Activated CD4-positive, alpha-beta T cell treated with anti-CD3 and anti-CD28 coated beads, Interleukin-2, amount 10 ng/mL, durations not matched to agents 7 days and 5 days (primary cell): ENCODE measurements at regions not wholly inside any gene's neighbourhood (a gene's known extent, or its start where the extent isn't known, plus 50 kb on each side); places are given as distances from the start of the nearest gene placed in this dataset.

Experiments
- CTCF ChIA-PET: fragments of 350-600 bp; sonication (Branson Sonifier 250); formaldehyde crosslinking; loops from one replicate; lab custom pipeline; 2021; ENCODE audit warnings: antibody characterized with exemption; lab: Charles Lee
- POLR2A ChIA-PET: fragments of 350-600 bp; sonication (Branson Sonifier 250); formaldehyde crosslinking; loops from one replicate; lab custom pipeline; 2021; ENCODE audit warnings: antibody characterized with exemption; lab: Charles Lee
- DNase-seq: peaks from one replicate; pipeline ENCODE4 v3.0.0-alpha.2; 2020
- H3K27ac Mint-ChIP-seq: one replicate; pipeline ENCODE4 v1.8.0; 2021; ENCODE audit warnings: mild to moderate bottlenecking, moderate library complexity, mixed read lengths
- H3K27me3 Mint-ChIP-seq: one replicate; pipeline ENCODE4 v1.8.0; 2021; ENCODE audit warnings: mixed read lengths
- H3K36me3 Mint-ChIP-seq: one replicate; pipeline ENCODE4 v1.8.0; 2021; ENCODE audit warnings: low read depth, mixed read lengths
- H3K4me1 Mint-ChIP-seq: one replicate; pipeline ENCODE4 v1.8.0; 2021; ENCODE audit warnings: mixed read lengths
- H3K4me3 Mint-ChIP-seq: one replicate; pipeline ENCODE4 v1.8.0; 2021; ENCODE audit warnings: mild to moderate bottlenecking, moderate library complexity, mixed read lengths
- H3K9me3 Mint-ChIP-seq: one replicate; pipeline ENCODE4 v1.8.0; 2021; ENCODE audit warnings: mixed read lengths

- Mint-ChIP-seq H3K4me1 (no peaks in the 10 kb centered on the region), H3K9me3 (no peaks in the 10 kb centered on the region), H3K27ac (no peak overlapping the region), H3K27me3 (no peaks in the 10 kb centered on the region), H3K4me3 (no peak overlapping the region), H3K36me3 (no peaks in the 10 kb centered on the region)
- CTCF ChIA-PET = no interaction called here
- no peak for DNase-seq
- POLR2A ChIA-PET = no interaction called here
These were observed 427.9 kb downstream of the GALR1 start for GRCh38 chr18:77677536-77677935.

DNA sequence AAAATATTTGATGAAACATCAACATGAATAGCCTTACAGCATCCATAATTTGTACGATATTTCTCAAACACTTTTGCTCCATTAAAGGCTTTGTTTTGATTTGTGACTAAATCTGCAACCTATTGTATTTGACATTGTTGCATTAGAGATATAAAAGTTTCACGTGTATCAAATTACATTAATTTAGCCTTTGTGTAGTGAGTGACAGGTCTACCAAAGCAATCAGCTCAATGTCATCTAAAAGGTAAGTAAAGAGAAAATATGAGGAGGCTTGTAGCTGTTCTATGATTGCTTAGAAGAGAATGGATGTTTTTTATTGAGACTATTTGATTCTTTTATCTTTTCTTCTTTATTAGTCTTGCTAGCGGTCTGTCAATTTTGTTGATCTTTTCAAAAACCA, 430.2 kb downstream of the GALR1 start:
- no peak for DNase-seq

GRCh38 chr18:77700051-77700450, 450.4 kb downstream of the GALR1 start:
- no peak overlapping the region for H3K4me3 Mint-ChIP-seq
- CTCF ChIA-PET = no interaction called here
- H3K27ac Mint-ChIP-seq = no peak overlapping the region
- H3K27me3 Mint-ChIP-seq = peaks cover 11% of the 10 kb centered on the region
- no peaks in the 10 kb centered on the region for H3K36me3 Mint-ChIP-seq
- POLR2A ChIA-PET = no interaction called here
- DNase-seq = no peak
- H3K9me3 Mint-ChIP-seq = no peaks in the 10 kb centered on the region
- no peaks in the 10 kb centered on the region for H3K4me1 Mint-ChIP-seq

More for the DNA sequence above, 430.2 kb downstream of the GALR1 start:
- H3K36me3 Mint-ChIP-seq = no peaks in the 10 kb centered on the region
- H3K27me3 Mint-ChIP-seq = peaks cover 5% of the 10 kb centered on the region
- H3K4me3 Mint-ChIP-seq = no peak overlapping the region
- H3K9me3 Mint-ChIP-seq = no peaks in the 10 kb centered on the region
- H3K27ac Mint-ChIP-seq = no peak overlapping the region
- H3K4me1 Mint-ChIP-seq = no peaks in the 10 kb centered on the region
- POLR2A ChIA-PET = no interaction called here
- CTCF ChIA-PET = no interaction called here

DNA sequence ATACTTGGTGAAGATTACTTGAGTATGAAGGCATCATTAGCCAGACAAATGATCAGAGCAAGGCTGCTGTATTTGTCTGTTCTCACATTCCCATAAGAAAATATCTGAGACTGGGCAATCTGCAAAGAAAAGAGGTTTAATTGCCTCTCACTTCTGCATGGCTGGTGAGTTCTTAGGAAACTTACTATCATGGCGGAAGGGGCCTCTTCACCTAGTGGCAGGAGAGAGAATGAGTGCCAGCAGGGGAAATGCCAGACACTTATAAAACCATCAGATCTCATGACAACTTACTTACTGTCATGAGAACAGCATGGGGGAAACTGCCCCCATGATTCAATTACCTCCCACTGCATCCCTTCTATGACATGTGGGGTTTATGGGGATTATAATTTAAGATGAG, 452.3 kb downstream of the GALR1 start:
- Mint-ChIP-seq H3K27ac (no peak overlapping the region), H3K4me3 (no peak overlapping the region), H3K27me3 (peaks cover 11% of the 10 kb centered on the region), H3K9me3 (no peaks in the 10 kb centered on the region), H3K36me3 (no peaks in the 10 kb centered on the region), H3K4me1 (no peaks in the 10 kb centered on the region)
- DNase-seq = no peak
- ChIA-PET POLR2A (no interaction called here), CTCF (no interaction called here)

DNA sequence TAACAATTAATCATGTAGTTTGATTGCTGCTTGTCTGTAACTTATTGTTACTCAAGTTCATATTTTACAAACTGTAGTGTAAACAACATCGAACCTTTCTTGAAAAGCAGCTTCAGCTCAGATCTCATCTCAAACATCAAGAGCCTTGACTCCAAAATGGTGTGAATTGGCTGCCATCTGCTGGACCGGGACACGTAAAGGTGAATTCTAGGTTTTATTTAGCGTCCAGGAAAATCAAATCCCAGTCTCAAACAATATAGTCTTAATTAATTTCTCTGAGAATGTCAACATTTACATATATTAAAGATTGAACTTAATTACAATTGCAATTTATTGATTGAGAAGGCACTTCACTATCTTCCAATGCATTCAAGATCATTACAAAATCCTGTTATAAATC, 453.0 kb downstream of the GALR1 start:
- ChIA-PET POLR2A (no interaction called here), CTCF (no interaction called here)
- H3K4me3 Mint-ChIP-seq = no peak overlapping the region
- no peak overlapping the region for H3K27ac Mint-ChIP-seq
- no peaks in the 10 kb centered on the region for H3K36me3 Mint-ChIP-seq
- H3K4me1 Mint-ChIP-seq = no peaks in the 10 kb centered on the region
- DNase-seq = no peak
- H3K27me3 Mint-ChIP-seq = peaks cover 10% of the 10 kb centered on the region
- no peaks in the 10 kb centered on the region for H3K9me3 Mint-ChIP-seq

DNA sequence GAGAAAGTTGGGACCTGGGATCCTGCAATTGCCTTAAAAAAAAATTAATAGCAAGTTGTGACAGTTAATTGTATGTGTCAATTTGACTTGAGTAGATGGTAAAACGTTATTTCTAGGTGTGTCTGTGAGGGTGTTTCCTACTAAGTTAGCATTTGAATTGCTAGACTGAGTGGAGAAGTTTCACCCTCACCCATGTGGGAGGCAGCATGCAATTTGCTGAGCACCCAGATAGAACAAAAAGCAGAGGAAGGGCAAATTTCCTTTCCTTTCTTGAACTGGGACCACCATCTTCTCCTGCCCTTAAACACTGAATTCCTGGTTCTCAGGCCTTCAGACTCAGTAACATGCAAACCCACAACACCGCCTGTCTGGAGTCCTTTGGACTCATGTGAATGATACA, 455.7 kb downstream of the GALR1 start:
- H3K4me3 Mint-ChIP-seq = no peak overlapping the region
- no peaks in the 10 kb centered on the region for H3K36me3 Mint-ChIP-seq
- no peaks in the 10 kb centered on the region for H3K4me1 Mint-ChIP-seq
- peaks cover 12% of the 10 kb centered on the region for H3K27me3 Mint-ChIP-seq
- H3K27ac Mint-ChIP-seq = no peak overlapping the region
- POLR2A ChIA-PET = no interaction called here
- H3K9me3 Mint-ChIP-seq = no peaks in the 10 kb centered on the region
- CTCF ChIA-PET = no interaction called here
- DNase-seq = no peak

- H3K4me1 Mint-ChIP-seq = no peaks in the 10 kb centered on the region
- no peaks in the 10 kb centered on the region for H3K36me3 Mint-ChIP-seq
- peaks cover 12% of the 10 kb centered on the region for H3K27me3 Mint-ChIP-seq
- H3K27ac Mint-ChIP-seq = no peak overlapping the region
- ChIA-PET CTCF (no interaction called here), POLR2A (no interaction called here)
- no peak for DNase-seq
- H3K9me3 Mint-ChIP-seq = no peaks in the 10 kb centered on the region
- no peak overlapping the region for H3K4me3 Mint-ChIP-seq
These were observed 459.3 kb downstream of the GALR1 start for GRCh38 chr18:77708826-77709506.

- Mint-ChIP-seq H3K4me3 (no peak overlapping the region), H3K27ac (no peak overlapping the region), H3K36me3 (no peaks in the 10 kb centered on the region), H3K4me1 (no peaks in the 10 kb centered on the region), H3K9me3 (no peaks in the 10 kb centered on the region), H3K27me3 (peaks cover 12% of the 10 kb centered on the region)
- POLR2A ChIA-PET = no interaction called here
- CTCF ChIA-PET = no interaction called here
- no peak for DNase-seq
These were observed 461.4 kb downstream of the GALR1 start for GRCh38 chr18:77711096-77711495.

- H3K9me3 Mint-ChIP-seq = no peaks in the 10 kb centered on the region
- no peaks in the 10 kb centered on the region for H3K36me3 Mint-ChIP-seq
- H3K4me3 Mint-ChIP-seq = no peak overlapping the region
- POLR2A ChIA-PET = no interaction called here
- CTCF ChIA-PET = no interaction called here
- no peak overlapping the region for H3K27ac Mint-ChIP-seq
- H3K4me1 Mint-ChIP-seq = no peaks in the 10 kb centered on the region
- peaks cover 9% of the 10 kb centered on the region for H3K27me3 Mint-ChIP-seq
- no peak for DNase-seq
These were observed 465.1 kb downstream of the GALR1 start for GRCh38 chr18:77714716-77715115.

GRCh38 chr18:77716282-77716681, 466.6 kb downstream of the GALR1 start:
- H3K36me3 Mint-ChIP-seq = no peaks in the 10 kb centered on the region
- no peak overlapping the region for H3K4me3 Mint-ChIP-seq
- peaks cover 6% of the 10 kb centered on the region for H3K27me3 Mint-ChIP-seq
- no peaks in the 10 kb centered on the region for H3K9me3 Mint-ChIP-seq
- ChIA-PET CTCF (no interaction called here), POLR2A (no interaction called here)
- no peaks in the 10 kb centered on the region for H3K4me1 Mint-ChIP-seq
- DNase-seq = no peak
- H3K27ac Mint-ChIP-seq = no peak overlapping the region

DNA sequence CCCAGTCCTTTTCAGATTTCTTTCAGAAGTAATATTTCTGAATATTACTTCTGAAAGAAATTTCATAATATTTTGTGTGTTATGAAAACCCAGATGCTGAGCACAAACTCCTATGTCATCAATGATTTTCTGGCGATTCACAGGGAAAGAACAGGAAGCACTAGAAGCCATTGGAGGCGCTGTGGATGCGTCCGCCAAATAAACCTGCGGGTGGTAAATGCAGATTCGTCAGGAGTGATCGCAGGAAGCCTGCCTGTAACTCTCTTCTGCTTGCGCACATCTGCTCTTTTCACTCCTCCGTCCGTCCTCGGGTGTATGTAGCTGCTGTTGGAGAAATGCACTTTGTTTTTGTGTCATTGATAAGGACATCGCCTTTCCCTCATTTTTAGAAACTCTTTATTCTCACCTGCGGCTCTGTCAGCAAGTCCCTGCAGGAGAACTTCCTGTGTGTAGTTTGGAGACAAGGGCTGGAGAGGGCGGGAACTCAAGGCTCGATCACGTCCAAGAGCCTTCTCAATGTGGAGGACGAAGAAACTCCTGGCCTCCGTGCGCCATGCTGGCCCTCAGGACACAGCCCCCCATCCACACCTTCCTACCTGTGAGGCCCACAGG, 483.8 kb downstream of the GALR1 start:
- H3K27me3 Mint-ChIP-seq = peaks cover 8% of the 10 kb centered on the region
- no peak overlapping the region for H3K27ac Mint-ChIP-seq
- ChIA-PET POLR2A (no interaction called here), CTCF (no interaction called here)
- H3K36me3 Mint-ChIP-seq = no peaks in the 10 kb centered on the region
- DNase-seq = no peak
- no peaks in the 10 kb centered on the region for H3K9me3 Mint-ChIP-seq
- H3K4me3 Mint-ChIP-seq = no peak overlapping the region
- no peaks in the 10 kb centered on the region for H3K4me1 Mint-ChIP-seq

DNA sequence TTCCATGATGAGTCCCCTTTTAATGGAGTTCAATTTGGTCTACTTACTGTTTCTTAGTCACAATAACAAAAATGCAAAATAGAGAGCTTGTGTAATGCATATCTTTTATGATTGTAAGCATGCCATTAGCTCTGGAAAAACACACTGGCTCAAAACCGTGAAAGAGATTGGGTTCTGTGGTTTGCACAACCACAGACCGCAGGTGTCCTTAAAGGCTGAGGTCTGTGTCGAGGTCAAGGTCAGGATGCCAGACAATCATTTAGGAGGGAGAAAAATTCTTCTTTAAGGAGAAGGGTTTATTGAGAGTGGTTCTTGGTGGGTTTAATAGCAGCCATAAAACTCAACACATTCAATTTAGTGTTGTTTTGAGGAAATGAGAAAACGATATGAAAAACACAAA, 487.2 kb downstream of the GALR1 start:
- no peak for DNase-seq
- no peak overlapping the region for H3K4me3 Mint-ChIP-seq
- POLR2A ChIA-PET = no interaction called here
- CTCF ChIA-PET = interaction anchor here (0.6 kb wide), 1 partner anchor 178 kb away, joined by 3 read pairs; no protein-coding TSS in a partner anchor
- no peaks in the 10 kb centered on the region for H3K4me1 Mint-ChIP-seq
- no peaks in the 10 kb centered on the region for H3K9me3 Mint-ChIP-seq
- H3K27me3 Mint-ChIP-seq = peaks cover 6% of the 10 kb centered on the region
- H3K27ac Mint-ChIP-seq = no peak overlapping the region
- no peaks in the 10 kb centered on the region for H3K36me3 Mint-ChIP-seq

GRCh38 chr18:77737405-77737804, 487.8 kb downstream of the GALR1 start:
- POLR2A ChIA-PET = no interaction called here

DNA sequence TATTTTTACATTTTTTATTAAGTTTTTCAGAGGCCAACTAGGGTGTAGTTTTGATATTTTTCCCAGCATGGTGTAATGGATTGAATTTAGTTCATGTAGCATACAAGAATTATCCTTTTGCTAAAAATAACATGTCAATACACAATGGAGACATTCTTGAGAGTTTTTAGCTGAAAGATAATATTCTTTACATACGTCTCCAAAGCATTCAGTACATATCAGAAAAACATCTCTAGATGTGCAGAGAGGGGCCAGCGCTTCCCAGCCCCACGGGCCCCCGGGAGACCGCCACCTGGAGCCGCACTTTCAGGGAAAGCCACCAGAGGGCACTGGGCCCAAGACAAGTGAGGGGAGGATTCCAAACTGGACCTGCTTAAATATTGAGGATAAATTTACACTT, 499.4 kb downstream of the GALR1 start:
- ChIA-PET POLR2A (no interaction called here), CTCF (no interaction called here)
- DNase-seq = no peak
- H3K36me3 Mint-ChIP-seq = no peaks in the 10 kb centered on the region
- no peaks in the 10 kb centered on the region for H3K9me3 Mint-ChIP-seq
- no peaks in the 10 kb centered on the region for H3K27me3 Mint-ChIP-seq
- no peak overlapping the region for H3K4me3 Mint-ChIP-seq
- no peaks in the 10 kb centered on the region for H3K4me1 Mint-ChIP-seq
- no peak overlapping the region for H3K27ac Mint-ChIP-seq

More at GRCh38 chr18:77737405-77737804, 487.8 kb downstream of the GALR1 start:
- CTCF ChIA-PET = interaction anchor here (0.6 kb wide), 1 partner anchor 178 kb away, joined by 3 read pairs; no protein-coding TSS in a partner anchor
- no peaks in the 10 kb centered on the region for H3K36me3 Mint-ChIP-seq
- peaks cover 6% of the 10 kb centered on the region for H3K27me3 Mint-ChIP-seq
- H3K27ac Mint-ChIP-seq = no peak overlapping the region
- H3K9me3 Mint-ChIP-seq = no peaks in the 10 kb centered on the region
- no peak overlapping the region for H3K4me3 Mint-ChIP-seq
- no peak for DNase-seq
- H3K4me1 Mint-ChIP-seq = no peaks in the 10 kb centered on the region
